AG04450 (cell line): ENCODE measurements at regions not wholly inside any gene's neighbourhood (a gene's known extent, or its start where the extent isn't known, plus 50 kb on each side); places are given as distances from the start of the nearest gene placed in this dataset.

ENCODE experiments used
- CTCF ChIA-PET: fragments of 300-600, 350-600 bp; formaldehyde crosslinking; extraction: SDS; loops from one replicate; lab custom pipeline; 2022; ENCODE audit warnings: antibody characterized with exemption, inconsistent platforms; lab: Charles Lee
- POLR2A ChIA-PET: fragments of 350-600 bp; formaldehyde crosslinking; extraction: SDS; loops from one replicate; lab custom pipeline; 2021; ENCODE audit warnings: antibody characterized with exemption, inconsistent platforms; lab: Yijun Ruan, JAX
- DNase-seq: peaks from one replicate; pipeline ENCODE4 v3.0.0-alpha.2; 2011; ENCODE audit warnings: low read depth, low spot score
- H3K27ac ChIP-seq: one replicate; pipeline ENCODE4 v1.5.1; 2012; ENCODE audit warnings: low read depth, low read length, control low read depth
- H3K27me3 ChIP-seq: one replicate; pipeline ENCODE4 v1.6.0; 2012; ENCODE audit warnings: low read length; ENCODE audit not compliant: control insufficient read depth, insufficient read depth
- H3K4me3 ChIP-seq: 2 replicates; pipeline ENCODE4 v1.5.1; 2011; ENCODE audit warnings: mild to moderate bottlenecking, low read depth, low read length, control low read depth
- H3K9me3 ChIP-seq: 2 replicates; pipeline ENCODE4 v1.5.1; 2012; ENCODE audit warnings: low read length; ENCODE audit not compliant: control insufficient read depth, insufficient read depth
- TF ChIP-seq, protein P1 (sequence below): IDR thresholded peaks from 2 replicates; pipeline ENCODE4 v1.5.1; 2011; ENCODE audit warnings: low read depth, low read length, control low read depth, inconsistent platforms

DNA sequence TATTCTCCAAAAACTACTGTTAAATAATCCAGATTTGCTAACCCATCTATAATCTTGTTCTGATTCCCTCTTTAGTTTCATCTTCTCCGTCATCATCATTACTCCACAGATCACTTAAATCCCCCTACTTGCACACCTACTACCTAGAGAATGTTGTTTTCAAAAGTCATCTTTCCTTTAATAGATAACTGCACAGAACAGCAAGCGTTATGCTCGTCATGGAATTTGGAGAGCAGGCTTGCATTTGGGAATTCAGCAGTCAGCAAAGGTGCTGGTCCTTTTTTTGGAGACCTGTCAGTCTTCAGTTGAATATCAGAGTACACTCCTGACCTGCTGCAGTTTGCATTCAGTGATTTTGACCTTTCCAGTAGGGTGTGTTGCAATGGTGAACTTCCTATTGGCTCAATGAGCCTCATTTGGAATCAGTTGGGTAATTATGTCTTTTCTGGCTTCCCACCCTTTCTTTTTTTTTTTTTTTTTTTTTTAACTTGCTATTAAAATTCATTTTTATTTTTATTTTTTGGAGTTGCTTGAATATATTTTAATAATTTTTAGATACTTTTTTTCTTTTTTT lies 110.6 kb downstream of the HNRNPLL start:
- TF ChIP-seq, protein P1, sequence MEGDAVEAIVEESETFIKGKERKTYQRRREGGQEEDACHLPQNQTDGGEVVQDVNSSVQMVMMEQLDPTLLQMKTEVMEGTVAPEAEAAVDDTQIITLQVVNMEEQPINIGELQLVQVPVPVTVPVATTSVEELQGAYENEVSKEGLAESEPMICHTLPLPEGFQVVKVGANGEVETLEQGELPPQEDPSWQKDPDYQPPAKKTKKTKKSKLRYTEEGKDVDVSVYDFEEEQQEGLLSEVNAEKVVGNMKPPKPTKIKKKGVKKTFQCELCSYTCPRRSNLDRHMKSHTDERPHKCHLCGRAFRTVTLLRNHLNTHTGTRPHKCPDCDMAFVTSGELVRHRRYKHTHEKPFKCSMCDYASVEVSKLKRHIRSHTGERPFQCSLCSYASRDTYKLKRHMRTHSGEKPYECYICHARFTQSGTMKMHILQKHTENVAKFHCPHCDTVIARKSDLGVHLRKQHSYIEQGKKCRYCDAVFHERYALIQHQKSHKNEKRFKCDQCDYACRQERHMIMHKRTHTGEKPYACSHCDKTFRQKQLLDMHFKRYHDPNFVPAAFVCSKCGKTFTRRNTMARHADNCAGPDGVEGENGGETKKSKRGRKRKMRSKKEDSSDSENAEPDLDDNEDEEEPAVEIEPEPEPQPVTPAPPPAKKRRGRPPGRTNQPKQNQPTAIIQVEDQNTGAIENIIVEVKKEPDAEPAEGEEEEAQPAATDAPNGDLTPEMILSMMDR, result no peak
- ChIA-PET POLR2A (no interaction called here), CTCF (no interaction called here)
- Histone ChIP-seq H3K4me3 (no peak overlapping the region), H3K27me3 (peaks cover 19% of the 10 kb centered on the region), H3K27ac (no peak overlapping the region), H3K9me3 (no peaks in the 10 kb centered on the region)
- no peak for DNase-seq

DNA sequence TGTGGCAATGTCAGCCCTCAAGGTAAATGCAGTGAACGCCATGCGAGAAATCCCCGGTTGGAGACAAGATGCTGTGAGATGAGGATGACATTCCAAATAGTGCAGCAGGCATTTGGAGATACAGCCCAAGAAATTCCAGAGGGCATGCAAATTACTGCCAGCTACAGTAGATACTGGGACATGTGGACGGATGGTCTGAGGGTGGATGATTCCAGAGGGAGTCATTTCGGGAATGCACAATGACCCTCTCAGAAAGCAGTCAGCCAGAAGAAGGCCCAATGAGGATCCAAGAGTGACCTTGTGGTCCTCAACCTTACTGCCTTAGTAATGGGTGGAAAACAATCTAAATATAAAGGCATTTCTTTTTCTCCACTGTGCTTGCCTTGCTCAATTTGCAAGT lies 111.3 kb downstream of the HNRNPLL start:
- ChIA-PET CTCF (no interaction called here), POLR2A (no interaction called here)
- no peak for DNase-seq
- Histone ChIP-seq H3K9me3 (no peaks in the 10 kb centered on the region), H3K27me3 (peaks cover 19% of the 10 kb centered on the region), H3K27ac (no peak overlapping the region), H3K4me3 (no peak overlapping the region)
- TF ChIP-seq, protein P1, result no peak

DNA sequence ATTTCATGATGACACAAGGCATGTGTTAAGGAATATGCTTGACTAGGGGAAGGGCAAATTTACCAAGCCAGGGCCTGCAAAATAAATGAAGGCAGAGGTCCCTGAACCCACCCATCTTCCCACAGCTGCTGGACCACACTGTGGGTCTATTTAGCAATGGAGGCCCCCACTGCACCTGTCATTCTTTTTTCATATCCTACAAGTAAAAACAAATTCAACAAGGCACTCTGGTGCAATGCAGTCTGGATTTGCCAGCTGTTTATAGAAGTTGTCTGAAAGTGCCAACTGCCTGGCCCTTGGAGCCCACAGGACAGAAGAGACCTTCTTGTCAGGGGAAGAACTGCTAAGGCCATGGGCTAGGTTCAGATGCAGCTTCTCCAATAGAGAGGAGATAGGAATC lies 112.8 kb upstream of the ATL2 start:
- Histone ChIP-seq H3K4me3 (no peak overlapping the region), H3K27me3 (peaks cover 10% of the 10 kb centered on the region), H3K9me3 (no peaks in the 10 kb centered on the region), H3K27ac (no peak overlapping the region)
- ChIA-PET CTCF (no interaction called here), POLR2A (no interaction called here)
- TF ChIP-seq, protein P1, result no peak
- no peak for DNase-seq

DNA sequence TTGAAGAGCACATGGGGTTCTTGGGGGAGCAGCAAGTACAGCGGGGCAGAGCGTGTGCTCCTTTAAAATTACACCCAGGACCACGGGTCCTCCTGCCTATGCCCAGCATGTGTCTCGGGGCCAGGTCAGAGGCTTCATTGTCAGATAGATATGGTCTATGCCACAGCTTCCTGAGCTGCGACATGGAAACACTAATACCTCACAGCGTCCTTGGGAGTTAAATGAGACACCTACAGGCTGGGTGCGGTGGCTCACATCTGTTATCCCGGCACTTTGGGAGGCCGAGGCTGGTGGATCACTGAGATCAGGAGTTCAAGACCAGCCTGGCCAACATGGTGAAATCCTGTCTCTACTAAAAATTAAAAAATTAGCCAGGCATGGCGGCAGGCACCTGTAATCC lies 110.8 kb upstream of the ATL2 start:
- no peak overlapping the region for H3K4me3 ChIP-seq
- TF ChIP-seq, protein P1, result no peak
- peaks cover 11% of the 10 kb centered on the region for H3K27me3 ChIP-seq
- no peaks in the 10 kb centered on the region for H3K9me3 ChIP-seq
- H3K27ac ChIP-seq, result no peak overlapping the region
- POLR2A ChIA-PET, result no interaction called here
- CTCF ChIA-PET, result no interaction called here
- DNase-seq, result no peak

DNA sequence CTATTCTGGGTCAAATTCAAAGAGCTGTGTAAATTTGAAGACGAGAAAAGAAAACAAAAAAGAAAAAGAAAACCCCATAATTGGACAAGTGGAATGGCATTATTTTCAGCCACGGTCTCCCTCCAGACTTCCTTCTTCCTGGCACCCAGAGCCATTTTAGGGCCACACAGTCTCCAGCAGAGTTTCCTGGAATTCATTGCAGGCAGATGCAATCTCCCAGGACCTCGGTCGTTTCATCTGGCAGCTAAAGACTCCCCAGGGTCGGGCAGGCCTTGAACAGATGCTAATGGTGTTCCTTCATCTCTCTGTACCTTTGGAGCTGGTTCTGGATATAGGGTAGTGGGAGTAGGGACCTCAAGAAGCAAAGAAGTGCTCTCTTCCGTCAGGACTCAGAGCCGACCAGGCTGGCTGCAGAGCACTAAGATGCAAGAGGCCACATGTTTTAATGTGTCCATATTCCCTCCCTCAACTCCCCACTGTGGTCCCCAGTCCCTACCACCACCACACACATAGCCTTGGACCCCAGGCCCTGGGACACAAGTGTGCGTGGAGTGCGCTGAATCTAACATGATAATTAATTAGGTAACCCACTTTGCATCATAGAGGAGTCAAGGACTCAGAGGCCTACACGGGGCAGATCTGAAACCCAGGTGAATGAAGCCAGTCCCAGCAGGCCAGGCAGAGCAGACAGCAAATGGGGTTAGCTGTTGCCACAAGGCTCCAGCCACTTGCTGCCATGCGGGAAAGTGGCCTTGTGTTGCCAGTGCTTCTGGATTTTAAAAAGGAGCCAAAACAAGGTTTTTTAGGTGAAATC lies 109.3 kb upstream of the ATL2 start:
- DNase-seq, result no peak
- ChIA-PET POLR2A (no interaction called here), CTCF (no interaction called here)
- TF ChIP-seq, protein P1, result no peak
- Histone ChIP-seq H3K4me3 (no peak overlapping the region), H3K9me3 (no peaks in the 10 kb centered on the region; the same call in 1 of the 2 replicates), H3K27me3 (peaks cover 9% of the 10 kb centered on the region), H3K27ac (no peak overlapping the region)
